ENCODE measurements at regions not wholly inside any gene's neighbourhood (a gene's known extent, or its start where the extent isn't known, plus 50 kb on each side); places are given as distances from the start of the nearest gene placed in this dataset.
A peak's percentile ranks its signal among the peaks of the same experiment; 100 is the strongest.

DNA sequence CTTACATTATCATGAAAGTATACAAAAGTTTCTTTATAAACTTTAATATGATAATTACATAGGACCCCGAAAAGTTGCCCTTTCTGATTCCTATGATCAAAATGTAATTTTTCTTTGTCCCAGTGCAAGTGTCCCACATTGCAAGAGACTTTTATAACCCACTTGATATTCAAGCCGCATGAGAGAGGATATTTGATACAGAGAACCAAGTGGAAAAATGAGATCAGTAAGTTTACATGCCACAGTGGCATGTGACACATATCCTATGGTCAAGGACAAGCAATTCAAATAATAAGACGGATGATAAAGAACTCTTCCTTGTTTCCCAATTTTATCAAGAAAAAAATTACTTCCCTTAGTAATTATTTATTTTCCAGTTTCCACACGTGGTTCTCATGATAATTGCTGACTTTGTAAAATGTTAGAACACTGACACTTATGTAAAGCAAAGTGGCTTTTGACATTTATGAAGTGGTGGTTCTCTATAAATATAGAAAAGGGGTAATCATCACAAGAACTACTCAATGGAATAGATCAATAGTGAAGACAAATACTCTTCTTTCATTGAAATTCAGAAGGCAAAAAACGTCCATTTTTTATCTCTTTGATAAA, 273.7 kb upstream of the NOCT start:
- no peak for TF ChIP-seq ZBTB7A (IDR thresholded peaks at IDR 0.05; ENCODE audit: low read depth)
- TF ChIP-seq FOXM1 (IDR thresholded peaks at IDR 0.05; ENCODE audit: borderline replicate concordance, low read depth) = no peak
- TF ChIP-seq EP300 (IDR thresholded peaks at IDR 0.05; ENCODE audit: borderline replicate concordance) = no peak
- no peak for TF ChIP-seq TAF1 (IDR thresholded peaks at IDR 0.05; ENCODE audit: low read depth)
- no peak for TF ChIP-seq CREB1 (IDR thresholded peaks at IDR 0.05; ENCODE audit: low read depth)
- TF ChIP-seq NFIC (IDR thresholded peaks at IDR 0.05) = no peak
- TF ChIP-seq YY1 (IDR thresholded peaks at IDR 0.05; ENCODE audit: low read depth) = no peak
- TF ChIP-seq MAX (IDR thresholded peaks at IDR 0.05) = no peak
- TF ChIP-seq RAD21 (IDR thresholded peaks at IDR 0.05; ENCODE audit: low read depth) = no peak
- no peak for TF ChIP-seq CEBPB (IDR thresholded peaks at IDR 0.05)

- TF ChIP-seq ZBTB7A (IDR thresholded peaks at IDR 0.05; ENCODE audit: low read depth) = no peak
- no peak for TF ChIP-seq FOXM1 (IDR thresholded peaks at IDR 0.05; ENCODE audit: borderline replicate concordance, low read depth)
- no peak for TF ChIP-seq TAF1 (IDR thresholded peaks at IDR 0.05; ENCODE audit: low read depth)
- TF ChIP-seq CREB1 (IDR thresholded peaks at IDR 0.05; ENCODE audit: low read depth) = no peak
- no peak for TF ChIP-seq NFIC (IDR thresholded peaks at IDR 0.05)
- TF ChIP-seq YY1 (IDR thresholded peaks at IDR 0.05; ENCODE audit: low read depth) = no peak
- TF ChIP-seq REST (IDR thresholded peaks at IDR 0.05; ENCODE audit: low read depth) = no peak
- TF ChIP-seq EGR1 (IDR thresholded peaks at IDR 0.05) = no peak
- TF ChIP-seq, protein P1, sequence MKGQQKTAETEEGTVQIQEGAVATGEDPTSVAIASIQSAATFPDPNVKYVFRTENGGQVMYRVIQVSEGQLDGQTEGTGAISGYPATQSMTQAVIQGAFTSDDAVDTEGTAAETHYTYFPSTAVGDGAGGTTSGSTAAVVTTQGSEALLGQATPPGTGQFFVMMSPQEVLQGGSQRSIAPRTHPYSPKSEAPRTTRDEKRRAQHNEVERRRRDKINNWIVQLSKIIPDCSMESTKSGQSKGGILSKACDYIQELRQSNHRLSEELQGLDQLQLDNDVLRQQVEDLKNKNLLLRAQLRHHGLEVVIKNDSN (IDR thresholded peaks at IDR 0.05) = no peak
- no peak for TF ChIP-seq EP300 (IDR thresholded peaks at IDR 0.05; ENCODE audit: borderline replicate concordance)
These were observed 274.5 kb upstream of the NOCT start for GRCh38 chr4:138740816-138741745.

DNA sequence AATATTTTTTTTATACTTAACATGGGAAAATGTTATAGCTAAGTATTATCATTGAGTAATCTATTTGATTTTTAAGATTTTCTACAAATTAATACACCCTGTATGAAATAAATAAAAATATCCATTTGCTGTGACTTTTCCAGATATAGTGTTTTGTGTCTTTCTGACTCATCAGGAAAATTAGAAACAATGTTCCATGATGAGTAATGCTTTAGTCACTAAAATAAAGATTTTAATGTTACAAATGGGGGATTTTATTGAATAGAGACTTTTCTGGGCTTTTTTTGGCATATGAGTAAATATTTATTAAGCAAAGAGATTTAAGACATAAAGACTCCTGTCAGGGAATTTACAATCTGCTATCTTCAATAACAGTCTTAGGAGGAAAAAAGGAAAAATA, 279.2 kb upstream of the NOCT start:
- TF ChIP-seq YY1 (IDR thresholded peaks at IDR 0.05; ENCODE audit: low read depth) (no peak), EGR1 (IDR thresholded peaks at IDR 0.05) (no peak), EP300 (IDR thresholded peaks at IDR 0.05; ENCODE audit: borderline replicate concordance) (no peak), REST (IDR thresholded peaks at IDR 0.05; ENCODE audit: low read depth) (no peak), MAX (IDR thresholded peaks at IDR 0.05) (no peak), ZBTB7A (IDR thresholded peaks at IDR 0.05; ENCODE audit: low read depth) (no peak)
- TF ChIP-seq, protein P1 (IDR thresholded peaks at IDR 0.05) = no peak

- TF ChIP-seq CEBPB (IDR thresholded peaks at IDR 0.05) (0 out of 2 replicates have a peak, but pooled peaks have one; percentile 39), MAX (IDR thresholded peaks at IDR 0.05) (no peak)
These were observed 280.8 kb upstream of the NOCT start for GRCh38 chr4:138734746-138735145.

GRCh38 chr4:138728566-138728965, 287.0 kb upstream of the NOCT start:
- TF ChIP-seq ZBTB7A (IDR thresholded peaks at IDR 0.05; ENCODE audit: low read depth) (no peak), TAF1 (IDR thresholded peaks at IDR 0.05; ENCODE audit: low read depth) (no peak), REST (IDR thresholded peaks at IDR 0.05; ENCODE audit: low read depth) (no peak), TEAD4 (IDR thresholded peaks at IDR 0.05) (no peak), CREB1 (IDR thresholded peaks at IDR 0.05; ENCODE audit: low read depth) (no peak)

Measured in Ishikawa (cell line).